H9 (cell line): ENCODE measurements at regions not wholly inside any gene's neighbourhood (a gene's known extent, or its start where the extent isn't known, plus 50 kb on each side); places are given as distances from the start of the nearest gene placed in this dataset.

Experiments
- DNase-seq: peaks from one replicate; pipeline ENCODE4 v3.0.0-alpha.2; 2017
- H2AFZ ChIP-seq: one replicate; pipeline ENCODE4 v1.6.1; 2013; ENCODE audit warnings: mild to moderate bottlenecking, low read length, control low read depth, moderate library complexity
- H2AK5ac ChIP-seq: 2 replicates; pipeline ENCODE4 v1.6.1; 2013; ENCODE audit warnings: low read length, control low read depth, mixed read lengths; ENCODE audit not compliant: insufficient read length
- H2BK120ac ChIP-seq: one replicate; pipeline ENCODE4 v1.6.1; 2013; ENCODE audit warnings: low read depth, mild to moderate bottlenecking, low read length, control low read depth, inconsistent platforms; ENCODE audit not compliant: poor library complexity, severe bottlenecking
- H2BK12ac ChIP-seq: 2 replicates; pipeline ENCODE4 v1.6.1; 2013; ENCODE audit warnings: low read length, control low read depth, mixed read lengths, low read depth; ENCODE audit not compliant: insufficient read length
- H2BK15ac ChIP-seq: 2 replicates; pipeline ENCODE4 v1.6.1; 2013; ENCODE audit warnings: low read depth, low read length, control low read depth
- H2BK20ac ChIP-seq: one replicate; pipeline ENCODE4 v1.6.1; 2013; ENCODE audit warnings: low read depth, mild to moderate bottlenecking, low read length, control low read depth, inconsistent platforms; ENCODE audit not compliant: poor library complexity, severe bottlenecking
- H2BK5ac ChIP-seq: 2 replicates; pipeline ENCODE4 v1.6.1; 2013; ENCODE audit warnings: low read length, control low read depth, mixed read lengths; ENCODE audit not compliant: insufficient read length
- H3K14ac ChIP-seq: 2 replicates; pipeline ENCODE4 v1.6.1; 2013; ENCODE audit warnings: low read length, control low read depth; ENCODE audit not compliant: insufficient read depth
- H3K18ac ChIP-seq: 2 replicates; pipeline ENCODE4 v1.6.1; 2013; ENCODE audit warnings: low read depth, mild to moderate bottlenecking, mixed read lengths, low read length, control low read depth; ENCODE audit not compliant: insufficient read length
- H3K23ac ChIP-seq: 2 replicates; pipeline ENCODE4 v1.6.1; 2013; ENCODE audit warnings: low read length, control low read depth, mixed read lengths, low read depth; ENCODE audit not compliant: insufficient read length
- H3K23me2 ChIP-seq: 2 replicates; pipeline ENCODE4 v1.6.1; 2013; ENCODE audit warnings: low read depth, mild to moderate bottlenecking, mixed read lengths, low read length, control low read depth; ENCODE audit not compliant: insufficient read length, poor library complexity, severe bottlenecking
- H3K27ac ChIP-seq: 2 replicates; pipeline ENCODE4 v1.5.1; 2013; ENCODE audit warnings: low read length, control low read depth, mixed read lengths, low read depth; ENCODE audit not compliant: insufficient read length
- H3K27me3 ChIP-seq: 2 replicates; pipeline ENCODE4 v1.6.1; 2013; ENCODE audit warnings: low read length, control low read depth, inconsistent platforms; ENCODE audit not compliant: insufficient read depth
- H3K4ac ChIP-seq: 2 replicates; pipeline ENCODE4 v1.6.1; 2013; ENCODE audit warnings: low read depth, mild to moderate bottlenecking, control low read depth, inconsistent platforms, low read length, moderate library complexity
- H3K4me1 ChIP-seq: 2 replicates; pipeline ENCODE4 v1.6.1; 2013; ENCODE audit warnings: low read length, control low read depth, inconsistent platforms; ENCODE audit not compliant: insufficient read depth
- H3K4me2 ChIP-seq: 2 replicates; pipeline ENCODE4 v1.6.1; 2013; ENCODE audit warnings: low read length, control low read depth, mixed read lengths; ENCODE audit not compliant: insufficient read length, insufficient read depth
- H3K56ac ChIP-seq: 2 replicates; pipeline ENCODE4 v1.6.1; 2013; ENCODE audit warnings: low read depth, mild to moderate bottlenecking, mixed read lengths, low read length, control low read depth; ENCODE audit not compliant: insufficient read length
- H3K79me1 ChIP-seq: 2 replicates; pipeline ENCODE4 v1.6.1; 2013; ENCODE audit warnings: low read depth, mild to moderate bottlenecking, moderate library complexity, low read length, control low read depth, inconsistent platforms; ENCODE audit not compliant: insufficient read depth, poor library complexity, severe bottlenecking
- H3K79me2 ChIP-seq: 2 replicates; pipeline ENCODE4 v1.6.1; 2013; ENCODE audit warnings: low read length, control low read depth, inconsistent platforms; ENCODE audit not compliant: insufficient read depth
- H3K9ac ChIP-seq: 2 replicates; pipeline ENCODE4 v1.6.1; 2013; ENCODE audit warnings: low read length, control low read depth, mixed read lengths; ENCODE audit not compliant: insufficient read length; ENCODE audit errors: extremely low read depth
- H3K9me3 ChIP-seq: one replicate; pipeline ENCODE4 v1.6.1; 2013; ENCODE audit warnings: low read depth, low read length, inconsistent platforms; ENCODE audit not compliant: control insufficient read depth
- H3T11ph ChIP-seq: one replicate; pipeline ENCODE4 v1.6.1; 2013; ENCODE audit warnings: mild to moderate bottlenecking, low read length, control low read depth, inconsistent platforms
- H4K20me1 ChIP-seq: one replicate; pipeline ENCODE4 v1.6.1; 2013; ENCODE audit not compliant: control insufficient read depth, insufficient read length, insufficient read depth
- H4K5ac ChIP-seq: 2 replicates; pipeline ENCODE4 v1.6.1; 2013; ENCODE audit warnings: low read depth, mild to moderate bottlenecking, mixed read lengths, low read length, control low read depth; ENCODE audit not compliant: insufficient read length
- H4K8ac ChIP-seq: replicated peaks from 2 replicates; pipeline ENCODE4 v1.6.1; 2013; ENCODE audit warnings: low read length, control low read depth, mixed read lengths, low read depth; ENCODE audit not compliant: insufficient read length
- H4K91ac ChIP-seq: 2 replicates; pipeline ENCODE4 v1.6.1; 2013; ENCODE audit warnings: low read depth, mild to moderate bottlenecking, moderate library complexity, mixed read lengths, low read length, control low read depth; ENCODE audit not compliant: insufficient read length
- H3K27ac Mint-ChIP-seq, 3 experiments: 2 replicates in 2 of 3; 3 replicates in 1 of 3; pipeline ENCODE4 v1.8.0; 2020 to 2021; ENCODE audit warnings: mixed read lengths in 3 of 3, mild to moderate bottlenecking in 1 of 3, moderate library complexity in 1 of 3
- H3K27me3 Mint-ChIP-seq: 2 replicates; pipeline ENCODE4 v1.8.0; 2021; ENCODE audit warnings: low read depth, mild to moderate bottlenecking, moderate library complexity, mixed read lengths
- H3K36me3 Mint-ChIP-seq, 3 experiments: 2 replicates in 2 of 3; 3 replicates in 1 of 3; pipeline ENCODE4 v1.8.0; 2020 to 2021; ENCODE audit warnings: low read depth in 3 of 3, mixed read lengths in 3 of 3; ENCODE audit not compliant: insufficient read depth in 1 of 3
- H3K4me1 Mint-ChIP-seq, 2 experiments: 2 replicates each; pipeline ENCODE4 v1.8.0; 2020; ENCODE audit warnings: mixed read lengths in 2 of 2
- H3K4me3 Mint-ChIP-seq, 2 experiments: 2 replicates in 1 of 2; 3 replicates in 1 of 2; pipeline ENCODE4 v1.8.0; 2020 to 2021; ENCODE audit warnings: mild to moderate bottlenecking in 2 of 2, mixed read lengths in 2 of 2, moderate library complexity in 1 of 2
- H3K9me3 Mint-ChIP-seq, 2 experiments: 2 replicates in 1 of 2; 3 replicates in 1 of 2; pipeline ENCODE4 v1.8.0; 2020; ENCODE audit warnings: mild to moderate bottlenecking in 2 of 2, mixed read lengths in 2 of 2, moderate library complexity in 1 of 2
- CTCF ChIP-seq: fragments of 200-600 bp; sonication (generic); conservative IDR thresholded peaks from 3 replicates; pipeline ENCODE4 v1.8.0; 2021; ENCODE audit warnings: antibody characterized with exemption, mild to moderate bottlenecking
- WGBS: extraction: QIAGEN DNeasy Blood & Tissue Kit; methylation state at CpG from one replicate; pipeline ENCODE4 v1.1.7; 2013; ENCODE audit warnings: missing lambda C conversion rate, low lambda C conversion rate, mixed read lengths; ENCODE audit not compliant: insufficient read length; ENCODE audit errors: extremely low coverage; 5-methylcytosine and 5-hydroxymethylcytosine counted together

GRCh38 chr21:22352088-22352487 lies 1353.9 kb downstream of the NCAM2 start:
- Histone ChIP-seq H3K27me3 (no peaks in the 10 kb centered on the region; the same call in 1 of the 2 replicates), H2BK12ac (no peak overlapping the region), H2AFZ (no peak overlapping the region), H3K4ac (no peak overlapping the region), H3K4me2 (no peak overlapping the region), H2AK5ac (no peak overlapping the region), H3K27ac (no peak overlapping the region), H4K20me1 (no peaks in the 10 kb centered on the region), H4K5ac (no peak overlapping the region), H3K79me1 (no peaks in the 10 kb centered on the region), H3K18ac (no peak overlapping the region), H2BK120ac (no peak overlapping the region), H2BK20ac (no peak overlapping the region), H3K23me2 (no peaks in the 10 kb centered on the region), H3K23ac (no peak overlapping the region), H3K79me2 (no peaks in the 10 kb centered on the region), H4K91ac (no peak overlapping the region), H3K9me3 (no peaks in the 10 kb centered on the region), H2BK5ac (no peak overlapping the region), H2BK15ac (no peak overlapping the region), H3K14ac (no peak overlapping the region), H3K9ac (no peak overlapping the region), H3K56ac (no peak overlapping the region), H4K8ac (no peak overlapping the region), H3K4me1 (no peaks in the 10 kb centered on the region), H3T11ph (no peak overlapping the region)
- Mint-ChIP-seq H3K4me1 (peaks cover 1 to 3% of the 10 kb centered on the region in 2 experiments; a peak in 2 of 4 replicates), H3K27ac (no peak overlapping the region), H3K9me3 (peaks cover 0 to 4% of the 10 kb centered on the region in 2 experiments; a peak in 2 of 5 replicates), H3K36me3 (peaks cover 0 to 13% (median 5%) of the 10 kb centered on the region in 3 experiments; a peak in 3 of 7 replicates), H3K27me3 (no peaks in the 10 kb centered on the region), H3K4me3 (no peak overlapping the region)
- no peak for TF ChIP-seq CTCF
- DNase-seq, result no peak
- WGBS, result no CpG with 5 or more reads among the region's 1 CpG
